GM18909 (cell line): ENCODE measurements at regions not wholly inside any gene's neighbourhood (a gene's known extent, or its start where the extent isn't known, plus 50 kb on each side); places are given as distances from the start of the nearest gene placed in this dataset.

Experiments
- ATAC-seq: cut with Tn5 transposase; IDR thresholded peaks from one replicate; pipeline ENCODE4 v1.9.1; 2021; ENCODE audit warnings: mild to moderate bottlenecking; ENCODE audit not compliant: unreplicated experiment, poor library complexity

- ATAC-seq: no peak
Measured at GRCh38 chr2:41968182-41968578, 79.6 kb upstream of the PKDCC start.

GRCh38 chr2:41970988-41971660 lies 76.7 kb upstream of the PKDCC start:
- ATAC-seq: no peak

- ATAC-seq: no peak
Measured at GRCh38 chr2:41972179-41972578, 75.6 kb upstream of the PKDCC start.

GRCh38 chr2:41972819-41973218 lies 75.0 kb upstream of the PKDCC start:
- ATAC-seq: no peak

- no peak for ATAC-seq
Measured at GRCh38 chr2:41973871-41974270, 74.0 kb upstream of the PKDCC start.

DNA sequence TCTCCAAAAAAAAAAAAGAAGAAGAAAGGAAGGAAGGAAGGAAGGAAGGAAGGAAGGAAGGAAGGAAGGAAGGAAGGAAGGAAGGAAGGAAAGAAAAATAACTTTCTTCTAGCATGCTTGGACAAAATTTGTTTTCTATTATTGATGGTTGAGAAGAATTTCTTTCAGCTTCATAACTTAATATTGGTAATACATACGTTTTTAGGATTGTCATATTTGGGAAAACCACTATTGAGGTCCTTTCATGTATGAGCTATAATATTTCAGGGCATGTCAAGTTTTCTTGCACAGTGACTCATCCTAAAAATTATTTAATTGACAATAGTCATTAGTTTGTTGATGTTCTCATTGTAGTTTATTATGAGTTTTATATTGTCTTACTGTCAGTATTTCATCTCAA lies 66.4 kb upstream of the PKDCC start:
- ATAC-seq: no peak

- no peak for ATAC-seq
Measured at GRCh38 chr2:41985573-41986095, 62.2 kb upstream of the PKDCC start.

DNA sequence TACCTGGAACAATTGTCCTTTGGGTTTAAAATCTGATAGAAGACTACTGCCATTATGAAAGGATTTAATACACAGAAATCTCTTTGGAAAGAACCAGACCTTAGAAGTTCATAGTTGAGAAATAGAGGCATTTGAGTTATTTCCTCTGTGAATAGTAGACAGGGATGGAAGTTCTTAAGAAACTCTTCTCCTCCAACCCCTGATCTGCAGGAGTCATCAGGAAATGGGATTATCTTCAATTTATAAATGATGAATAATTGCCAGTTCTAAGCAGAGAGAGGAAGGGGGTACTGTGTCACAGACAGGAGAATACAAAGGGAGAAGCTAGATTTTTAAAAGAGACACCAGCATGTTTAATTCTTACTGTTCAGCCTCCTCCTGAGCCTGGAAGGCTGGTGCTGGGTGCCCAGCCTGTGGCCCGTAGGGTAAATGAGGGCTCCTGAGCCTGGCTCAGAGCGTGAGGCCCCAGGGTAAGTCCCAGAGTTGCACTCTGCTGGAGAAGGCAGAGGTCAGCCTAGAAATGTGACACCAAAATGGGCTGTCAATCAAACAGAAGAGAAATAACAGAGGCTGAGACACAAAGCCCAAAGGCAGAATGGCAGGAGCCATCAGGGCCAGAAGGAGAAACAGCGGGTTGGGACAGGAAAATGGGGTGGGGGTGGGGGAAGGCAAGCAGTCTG lies 58.2 kb upstream of the PKDCC start:
- ATAC-seq: no peak

DNA sequence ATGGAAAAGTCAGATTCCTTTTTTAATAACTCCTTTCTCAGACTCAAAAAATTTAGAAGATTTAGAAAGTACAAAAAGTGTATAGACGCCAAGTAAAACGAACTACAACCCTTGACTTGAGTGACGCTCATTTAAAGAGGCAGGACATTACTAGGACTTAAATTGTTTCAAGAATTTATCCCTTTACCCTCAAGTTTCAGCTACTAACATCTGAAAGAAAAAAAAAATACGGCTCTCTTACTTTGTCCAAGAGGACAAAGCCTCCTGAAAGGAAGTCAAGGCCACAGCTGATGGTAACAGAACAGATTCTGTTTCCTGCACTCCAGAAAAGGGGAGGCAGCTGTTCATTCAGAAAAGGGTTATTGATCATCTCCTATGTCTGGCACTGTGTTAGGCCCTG lies 57.6 kb upstream of the PKDCC start:
- no peak for ATAC-seq

GRCh38 chr2:41990688-41991087 lies 57.1 kb upstream of the PKDCC start:
- no peak for ATAC-seq

GRCh38 chr2:41992056-41992642 lies 55.7 kb upstream of the PKDCC start:
- ATAC-seq: no peak

GRCh38 chr2:41992671-41993434 lies 55.0 kb upstream of the PKDCC start:
- ATAC-seq: no peak

GRCh38 chr2:41993435-41993925 lies 54.3 kb upstream of the PKDCC start:
- no peak for ATAC-seq

- ATAC-seq: no peak
Measured at GRCh38 chr2:41994233-41994637, 53.6 kb upstream of the PKDCC start.

GRCh38 chr2:41994661-41995060 lies 53.2 kb upstream of the PKDCC start:
- no peak for ATAC-seq

DNA sequence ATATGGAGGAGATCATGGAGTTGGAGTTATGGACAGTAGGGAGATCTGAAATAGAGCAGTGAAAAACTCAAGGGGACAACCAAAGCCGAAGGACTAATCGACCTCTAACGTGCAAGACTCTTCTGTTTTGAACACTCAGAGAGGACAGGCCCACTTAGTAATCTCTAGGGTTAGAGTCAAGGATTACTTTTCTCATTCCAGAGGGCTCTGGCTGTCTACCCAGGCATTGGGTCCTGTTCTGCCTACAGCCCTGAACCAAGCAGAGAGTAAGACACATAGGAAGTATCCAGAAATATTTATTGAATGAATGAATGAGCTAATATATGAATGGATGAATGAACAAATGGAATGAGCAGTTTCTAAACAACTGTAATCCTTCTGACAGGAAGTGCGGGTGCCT lies 50.3 kb upstream of the PKDCC start:
- no peak for ATAC-seq
